GM12878 (cell line): ENCODE measurements at regions not wholly inside any gene's neighbourhood (a gene's known extent, or its start where the extent isn't known, plus 50 kb on each side); places are given as distances from the start of the nearest gene placed in this dataset.

Source experiments
- ATAC-seq: fragments of 200-7000 bp; cut with Tn5 transposase; 3 replicates; pipeline ENCODE4 v1.9.1; 2020; ENCODE audit warnings: mild to moderate bottlenecking, moderate library complexity
- BruUV-seq: library from RNA; stranded (reverse); fragments of 400-500 nt; replicated peaks from 2 replicates; lab custom pipeline; 2021; lab: Mats Ljungman, UMichigan
- CTCF ChIA-PET: fragments of 300-600 bp; sonication (Branson Sonifier 250); formaldehyde crosslinking; extraction: SDS; loops from one replicate; lab custom pipeline; 2021; ENCODE audit warnings: inconsistent platforms; lab: Yijun Ruan, JAX
- POLR2A ChIA-PET: fragments of 350-600 bp; formaldehyde crosslinking; extraction: SDS; loops from one replicate; lab custom pipeline; 2021; ENCODE audit warnings: inconsistent platforms; lab: Charles Lee
- RAD21 ChIA-PET: fragments of 300-600 bp; sonication (Branson Sonifier 250); formaldehyde crosslinking; loops from one replicate; lab custom pipeline; 2023; ENCODE audit warnings: antibody characterized with exemption; ENCODE audit not compliant: unreplicated experiment; lab: Charles Lee
- SMC1A ChIA-PET: fragments of 300-600 bp; sonication (Branson Sonifier 250); formaldehyde crosslinking; loops from one replicate; lab custom pipeline; 2023; ENCODE audit not compliant: unreplicated experiment, uncharacterized antibody; lab: Charles Lee
- DNase-seq: peaks from one replicate; pipeline ENCODE4 v3.0.0-alpha.2; 2011; ENCODE audit warnings: low read depth, low spot score
- FAIRE-seq: peaks from 3 replicates; lab custom pipeline; 2011; peaks lifted over from hg19 to GRCh38; lab: Jason Lieb, UNC
- H2AFZ ChIP-seq: 2 replicates; pipeline ENCODE4 v1.6.0; 2011; ENCODE audit warnings: low read depth, low read length, control low read depth; ENCODE audit not compliant: control insufficient read depth
- H3K27ac ChIP-seq: 2 replicates; pipeline ENCODE4 v1.5.1; 2011; ENCODE audit warnings: control low read depth; ENCODE audit not compliant: control insufficient read depth, insufficient read depth
- H3K27me3 ChIP-seq, 2 experiments: replicated peaks in 1 of 2; 2 replicates each; pipeline versions ENCODE4 v1.6.0 to v1.6.1; 2011; ENCODE audit warnings: low read length in 1 of 2; ENCODE audit not compliant: control insufficient read depth in 2 of 2, insufficient read depth in 2 of 2
- H3K36me3 ChIP-seq, 2 experiments: 2 replicates each; pipeline ENCODE4 v1.5.1; 2011; ENCODE audit warnings: low read length in 1 of 2; ENCODE audit not compliant: control insufficient read depth in 2 of 2, insufficient read depth in 2 of 2
- H3K4me1 ChIP-seq: 2 replicates; pipeline ENCODE4 v1.6.1; 2011; ENCODE audit warnings: mild to moderate bottlenecking, low read length, moderate library complexity, mixed read lengths; ENCODE audit not compliant: control insufficient read depth, insufficient read depth
- H3K4me2 ChIP-seq: 2 replicates; pipeline ENCODE4 v1.6.0; 2011; ENCODE audit warnings: control low read depth; ENCODE audit not compliant: control insufficient read depth, insufficient read depth
- H3K4me3 ChIP-seq: fragments of 200-600 bp; sonication (generic); 2 replicates; pipeline ENCODE4 v1.5.1; 2016
- H3K79me2 ChIP-seq: 2 replicates; pipeline ENCODE4 v1.6.0; 2011; ENCODE audit warnings: low read length; ENCODE audit not compliant: control insufficient read depth, insufficient read depth
- H3K9ac ChIP-seq: 2 replicates; pipeline ENCODE4 v1.8.0; 2011; ENCODE audit warnings: low read length, control low read depth, mixed read lengths; ENCODE audit not compliant: control insufficient read depth, insufficient read depth
- H3K9me3 ChIP-seq: replicated peaks from 3 replicates; pipeline ENCODE4 v1.5.1; 2011; ENCODE audit warnings: mild to moderate bottlenecking, low read length; ENCODE audit not compliant: control insufficient read depth, insufficient read depth
- H4K20me1 ChIP-seq: 2 replicates; pipeline ENCODE4 v1.6.0; 2011; ENCODE audit not compliant: control insufficient read depth, insufficient read depth
- ATF3 ChIP-seq: IDR thresholded peaks from 2 replicates; pipeline ENCODE4 v1.6.1; 2011; ENCODE audit warnings: low read depth, mild to moderate bottlenecking, low read length, moderate library complexity, borderline replicate concordance; ENCODE audit errors: extremely low read depth
- CBX3 ChIP-seq: fragments of 200-600 bp; sonication (generic); IDR thresholded peaks from 2 replicates; pipeline ENCODE4 v1.6.1; 2016; ENCODE audit warnings: low read depth, borderline replicate concordance
- CHD4 ChIP-seq: fragments of 200-600 bp; sonication (generic); IDR thresholded peaks from 2 replicates; pipeline ENCODE4 v1.6.1; 2016; ENCODE audit warnings: mild to moderate bottlenecking
- HDGF ChIP-seq: fragments of 450-650 bp; IDR thresholded peaks from 2 replicates; pipeline ENCODE4 v1.6.1; 2016; ENCODE audit warnings: antibody characterized with exemption
- KDM1A ChIP-seq: fragments of 200-600 bp; sonication (generic); IDR thresholded peaks from 2 replicates; pipeline ENCODE4 v1.6.1; 2016; ENCODE audit warnings: borderline replicate concordance
- NR2C2 ChIP-seq: IDR thresholded peaks from 2 replicates; pipeline ENCODE4 v1.6.1; 2011; ENCODE audit warnings: borderline replicate concordance, low read depth; ENCODE audit not compliant: control insufficient read depth, insufficient read length
- POLR2AphosphoS2 ChIP-seq: IDR thresholded peaks from 2 replicates; pipeline ENCODE4 v1.6.1; 2011; ENCODE audit warnings: low read depth, mild to moderate bottlenecking, low read length, improper control_type of control experiment, moderate library complexity
- RBBP5 ChIP-seq: fragments of 200-600 bp; sonication (generic); conservative IDR thresholded peaks from 2 replicates; pipeline ENCODE4 v1.6.1; 2016
- SIN3A ChIP-seq: IDR thresholded peaks from 2 replicates; pipeline ENCODE4 v1.6.1; 2012; ENCODE audit warnings: low read depth, low read length, improper control_type of control experiment
- SMAD1 ChIP-seq: fragments of 450-650 bp; IDR thresholded peaks from 2 replicates; pipeline ENCODE4 v1.6.1; 2018; ENCODE audit warnings: mild to moderate bottlenecking, low read depth; ENCODE audit not compliant: partially characterized antibody
- SMARCA5 ChIP-seq: fragments of 450-650 bp; IDR thresholded peaks from 2 replicates; pipeline ENCODE4 v1.6.1; 2017; ENCODE audit warnings: mild to moderate bottlenecking
- STAT3 ChIP-seq: IDR thresholded peaks from 2 replicates; pipeline ENCODE4 v1.6.1; 2011; ENCODE audit warnings: low read depth, low read length, improper control_type of control experiment
- TCF12 ChIP-seq: IDR thresholded peaks from 2 replicates; pipeline ENCODE4 v1.6.1; 2011; ENCODE audit warnings: low read depth, mild to moderate bottlenecking, low read length
- YY1 ChIP-seq: IDR thresholded peaks from 2 replicates; pipeline ENCODE4 v1.6.1; 2011; ENCODE audit warnings: low read depth, mild to moderate bottlenecking, low read length
- ZNF207 ChIP-seq: fragments of 450-650 bp; IDR thresholded peaks from 2 replicates; pipeline ENCODE4 v1.6.1; 2014; ENCODE audit warnings: antibody characterized with exemption, mild to moderate bottlenecking, borderline replicate concordance
- in situ Hi-C: fragments of 300-500 bp; cut with MboI; formaldehyde crosslinking; loops from 9 replicates; pipeline ENCODE4 v1.14.3; 2018; ENCODE audit warnings: mixed read lengths
- intact Hi-C: fragments of 100-400 bp; cut with micrococcal nuclease; formaldehyde crosslinking; loops from one replicate; pipeline ENCODE4 v1.14.2; 2022; ENCODE audit not compliant: unreplicated experiment
- TF ChIP-seq, protein P1 (sequence below): fragments of 450-650 bp; IDR thresholded peaks from 2 replicates; pipeline ENCODE4 v1.6.1; 2016; ENCODE audit warnings: mild to moderate bottlenecking
- TF ChIP-seq, protein P2 (sequence below): fragments of 450-650 bp; IDR thresholded peaks from 2 replicates; pipeline ENCODE4 v1.6.1; 2017; ENCODE audit warnings: mild to moderate bottlenecking, low read depth, inconsistent platforms; ENCODE audit not compliant: poor library complexity, severe bottlenecking
- TF ChIP-seq, protein P3 (sequence below): fragments of 450-650 bp; IDR thresholded peaks from 2 replicates; pipeline ENCODE4 v1.6.1; 2016; ENCODE audit warnings: mild to moderate bottlenecking

DNA sequence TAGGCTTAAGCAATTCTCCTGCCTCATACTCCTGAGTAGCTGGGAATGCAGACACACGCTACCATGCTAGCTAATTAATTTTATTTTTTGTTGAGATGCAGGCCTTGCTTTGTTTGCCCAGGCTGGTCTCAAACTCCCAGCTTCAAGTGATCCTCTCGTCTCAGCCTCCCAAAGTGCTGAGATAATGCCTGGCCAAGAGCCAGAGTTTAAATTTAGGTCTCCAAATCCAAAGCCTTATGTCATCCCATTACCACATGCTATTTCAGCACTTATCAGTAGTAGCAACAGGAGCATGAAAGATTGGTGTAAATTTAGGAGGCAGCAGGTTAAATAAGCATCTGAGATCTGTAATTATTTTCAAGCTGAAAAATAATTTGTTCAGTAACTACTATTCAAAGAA is 326.1 kb upstream of the ANO5 start (continued):
- TF ChIP-seq, protein P1, sequence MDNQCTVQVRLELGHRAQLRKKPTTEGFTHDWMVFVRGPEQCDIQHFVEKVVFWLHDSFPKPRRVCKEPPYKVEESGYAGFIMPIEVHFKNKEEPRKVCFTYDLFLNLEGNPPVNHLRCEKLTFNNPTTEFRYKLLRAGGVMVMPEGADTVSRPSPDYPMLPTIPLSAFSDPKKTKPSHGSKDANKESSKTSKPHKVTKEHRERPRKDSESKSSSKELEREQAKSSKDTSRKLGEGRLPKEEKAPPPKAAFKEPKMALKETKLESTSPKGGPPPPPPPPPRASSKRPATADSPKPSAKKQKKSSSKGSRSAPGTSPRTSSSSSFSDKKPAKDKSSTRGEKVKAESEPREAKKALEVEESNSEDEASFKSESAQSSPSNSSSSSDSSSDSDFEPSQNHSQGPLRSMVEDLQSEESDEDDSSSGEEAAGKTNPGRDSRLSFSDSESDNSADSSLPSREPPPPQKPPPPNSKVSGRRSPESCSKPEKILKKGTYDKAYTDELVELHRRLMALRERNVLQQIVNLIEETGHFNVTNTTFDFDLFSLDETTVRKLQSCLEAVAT, result no peak
- TF ChIP-seq CBX3 (no peak), RBBP5 (no peak), SMAD1 (no peak), SMARCA5 (no peak), STAT3 (no peak), HDGF (no peak), TCF12 (no peak)

DNA sequence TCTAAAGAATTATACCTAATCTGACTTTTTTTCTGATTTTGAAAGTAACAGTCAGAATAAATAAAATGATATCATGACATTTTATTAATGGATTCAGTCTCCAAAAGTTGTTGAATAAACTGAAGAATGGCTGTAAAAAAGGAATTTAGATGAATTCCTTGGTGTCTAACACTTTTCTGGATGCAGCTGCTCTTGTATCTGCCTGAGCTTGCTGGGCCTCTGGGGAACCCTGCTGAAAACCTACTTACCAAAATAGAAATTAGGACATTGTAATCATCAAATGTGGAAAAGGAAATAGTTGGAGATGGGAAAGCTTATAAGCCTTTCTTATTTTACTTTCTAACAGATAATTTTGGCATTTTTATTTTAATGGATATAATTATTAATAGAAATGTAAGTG is 315.7 kb upstream of the ANO5 start:
- H3K9me3 ChIP-seq, result no peaks in the 10 kb centered on the region
- no peaks in the 10 kb centered on the region for H3K27me3 ChIP-seq
- no peak overlapping the region for H2AFZ ChIP-seq
- BruUV-seq, result no TSS peak
- ATAC-seq, result no peak
- intact Hi-C loops (no loop called here), in situ Hi-C loops (no loop called here)
- H3K4me1 ChIP-seq, result no peaks in the 10 kb centered on the region
- H3K79me2 ChIP-seq, result no peaks in the 10 kb centered on the region
- no peak overlapping the region for H3K4me2 ChIP-seq
- DNase-seq, result no peak
- H4K20me1 ChIP-seq, result no peaks in the 10 kb centered on the region
- no peak overlapping the region for H3K4me3 ChIP-seq
- SMC1A ChIA-PET, result no interaction called here
- no peak overlapping the region for H3K9ac ChIP-seq
- POLR2A ChIA-PET, result no interaction called here
- H3K27ac ChIP-seq, result no peak overlapping the region
- RAD21 ChIA-PET, result no interaction called here
- CTCF ChIA-PET, result interaction anchor here (1.0 kb wide), 1 partner anchor 9 kb away, joined by 3 read pairs; no protein-coding TSS in a partner anchor
- no peaks in the 10 kb centered on the region for H3K36me3 ChIP-seq
- FAIRE-seq, result no peak
- no peak for TF ChIP-seq ZNF207
- no peak for TF ChIP-seq KDM1A
- TF ChIP-seq SIN3A, result no peak
- TF ChIP-seq, protein P2, sequence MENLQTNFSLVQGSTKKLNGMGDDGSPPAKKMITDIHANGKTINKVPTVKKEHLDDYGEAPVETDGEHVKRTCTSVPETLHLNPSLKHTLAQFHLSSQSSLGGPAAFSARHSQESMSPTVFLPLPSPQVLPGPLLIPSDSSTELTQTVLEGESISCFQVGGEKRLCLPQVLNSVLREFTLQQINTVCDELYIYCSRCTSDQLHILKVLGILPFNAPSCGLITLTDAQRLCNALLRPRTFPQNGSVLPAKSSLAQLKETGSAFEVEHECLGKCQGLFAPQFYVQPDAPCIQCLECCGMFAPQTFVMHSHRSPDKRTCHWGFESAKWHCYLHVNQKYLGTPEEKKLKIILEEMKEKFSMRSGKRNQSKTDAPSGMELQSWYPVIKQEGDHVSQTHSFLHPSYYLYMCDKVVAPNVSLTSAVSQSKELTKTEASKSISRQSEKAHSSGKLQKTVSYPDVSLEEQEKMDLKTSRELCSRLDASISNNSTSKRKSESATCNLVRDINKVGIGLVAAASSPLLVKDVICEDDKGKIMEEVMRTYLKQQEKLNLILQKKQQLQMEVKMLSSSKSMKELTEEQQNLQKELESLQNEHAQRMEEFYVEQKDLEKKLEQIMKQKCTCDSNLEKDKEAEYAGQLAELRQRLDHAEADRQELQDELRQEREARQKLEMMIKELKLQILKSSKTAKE, result no peak
- no peak for TF ChIP-seq ATF3
- TF ChIP-seq POLR2AphosphoS2, result no peak
- TF ChIP-seq CHD4, result no peak
- TF ChIP-seq, protein P3, sequence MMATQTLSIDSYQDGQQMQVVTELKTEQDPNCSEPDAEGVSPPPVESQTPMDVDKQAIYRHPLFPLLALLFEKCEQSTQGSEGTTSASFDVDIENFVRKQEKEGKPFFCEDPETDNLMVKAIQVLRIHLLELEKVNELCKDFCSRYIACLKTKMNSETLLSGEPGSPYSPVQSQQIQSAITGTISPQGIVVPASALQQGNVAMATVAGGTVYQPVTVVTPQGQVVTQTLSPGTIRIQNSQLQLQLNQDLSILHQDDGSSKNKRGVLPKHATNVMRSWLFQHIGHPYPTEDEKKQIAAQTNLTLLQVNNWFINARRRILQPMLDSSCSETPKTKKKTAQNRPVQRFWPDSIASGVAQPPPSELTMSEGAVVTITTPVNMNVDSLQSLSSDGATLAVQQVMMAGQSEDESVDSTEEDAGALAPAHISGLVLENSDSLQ, result no peak
- TF ChIP-seq NR2C2, result no peak
- no peak for TF ChIP-seq YY1
